ENCODE measurements at regions not wholly inside any gene's neighbourhood (a gene's known extent, or its start where the extent isn't known, plus 50 kb on each side); places are given as distances from the start of the nearest gene placed in this dataset.

DNA sequence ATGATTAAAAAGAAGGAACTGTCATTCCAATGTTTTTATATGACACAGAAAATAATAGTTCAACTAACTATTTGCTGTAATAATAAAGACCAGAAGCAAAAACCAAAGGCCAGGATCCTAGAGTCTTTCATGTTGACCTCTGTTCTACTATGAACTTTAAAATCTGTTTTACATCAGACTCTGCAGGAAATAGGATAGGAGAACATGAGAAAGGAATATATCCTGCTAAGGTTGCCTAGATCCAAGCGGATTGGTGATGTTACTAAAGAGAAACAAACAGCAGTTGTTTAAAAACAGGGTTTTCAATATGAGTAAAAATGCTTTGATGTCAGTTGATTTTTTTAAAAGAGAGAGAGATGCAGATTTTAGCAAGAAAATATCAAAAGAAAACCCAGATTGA, 549.6 kb downstream of the ZIC1 start:
- Histone ChIP-seq H3K36me3 (ENCODE audit: control insufficient read depth in 5 of 5, insufficient read depth in 5 of 5, low read length in 5 of 5) (no peaks in the 10 kb centered on the region), H3K4me3 (ENCODE audit: low read depth in 1 of 5, low read length in 5 of 5) (no peak overlapping the region), H3K9me3 (ENCODE audit: control insufficient read depth in 5 of 5, low read length in 5 of 5) (no peaks in the 10 kb centered on the region), H3K9ac (ENCODE audit: low read length in 5 of 5) (no peak overlapping the region), H3K27me3 (ENCODE audit: control insufficient read depth in 5 of 5, insufficient read depth in 4 of 5, low read length in 5 of 5) (no peaks in the 10 kb centered on the region), H3K27ac (ENCODE audit: low read depth, low read length) (no peak overlapping the region), H3K4me1 (ENCODE audit: control insufficient read depth in 5 of 5, insufficient read depth in 5 of 5, low read length in 5 of 5) (no peaks in the 10 kb centered on the region)

DNA sequence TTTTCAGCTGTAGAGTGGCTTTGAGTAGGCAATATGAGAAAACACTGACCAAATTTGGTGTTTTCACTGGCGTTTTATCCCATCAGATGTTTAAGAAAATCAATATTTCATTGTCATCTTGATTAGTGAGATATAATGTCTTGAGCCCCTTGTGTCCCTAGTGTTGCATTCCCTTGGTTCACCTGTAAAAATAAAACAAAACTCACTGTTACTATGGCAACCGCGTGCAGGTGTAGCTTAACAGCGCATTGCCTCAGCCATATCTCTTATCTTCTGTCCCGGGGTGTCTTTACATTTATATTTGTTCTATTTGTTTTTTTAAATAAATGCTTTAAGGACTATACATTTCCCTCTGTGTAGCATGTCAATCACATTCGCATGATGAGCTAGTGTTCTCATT, 551.6 kb downstream of the ZIC1 start:
- Histone ChIP-seq H3K36me3 (ENCODE audit: control insufficient read depth in 5 of 5, insufficient read depth in 5 of 5, low read length in 5 of 5) (no peaks in the 10 kb centered on the region), H3K9ac (ENCODE audit: low read length in 5 of 5) (no peak overlapping the region), H3K27me3 (ENCODE audit: control insufficient read depth in 5 of 5, insufficient read depth in 4 of 5, low read length in 5 of 5) (no peaks in the 10 kb centered on the region)

GRCh38 chr3:147962408-147963164, 553.4 kb downstream of the ZIC1 start:
- H3K4me1 ChIP-seq (ENCODE audit: control insufficient read depth in 5 of 5, insufficient read depth in 5 of 5, low read length in 5 of 5) = no peaks in the 10 kb centered on the region
- H3K9ac ChIP-seq (ENCODE audit: low read length in 5 of 5) = no peak overlapping the region
- no peak overlapping the region for H3K27ac ChIP-seq (ENCODE audit: low read depth, low read length)
- no peaks in the 10 kb centered on the region for H3K36me3 ChIP-seq (ENCODE audit: control insufficient read depth in 5 of 5, insufficient read depth in 5 of 5, low read length in 5 of 5)
- no peaks in the 10 kb centered on the region for H3K27me3 ChIP-seq (ENCODE audit: control insufficient read depth in 5 of 5, insufficient read depth in 4 of 5, low read length in 5 of 5)
- no peak overlapping the region for H3K4me3 ChIP-seq (ENCODE audit: low read depth in 1 of 5, low read length in 5 of 5)
- no peaks in the 10 kb centered on the region for H3K9me3 ChIP-seq (ENCODE audit: control insufficient read depth in 5 of 5, low read length in 5 of 5)

More for the DNA sequence above, 551.6 kb downstream of the ZIC1 start:
- Histone ChIP-seq H3K4me1 (ENCODE audit: control insufficient read depth in 5 of 5, insufficient read depth in 5 of 5, low read length in 5 of 5) (no peaks in the 10 kb centered on the region), H3K27ac (ENCODE audit: low read depth, low read length) (no peak overlapping the region), H3K9me3 (ENCODE audit: control insufficient read depth in 5 of 5, low read length in 5 of 5) (no peaks in the 10 kb centered on the region), H3K4me3 (ENCODE audit: low read depth in 1 of 5, low read length in 5 of 5) (no peak overlapping the region)

GRCh38 chr3:147963711-147964110, 554.5 kb downstream of the ZIC1 start:
- Histone ChIP-seq H3K9me3 (ENCODE audit: control insufficient read depth in 5 of 5, low read length in 5 of 5) (no peaks in the 10 kb centered on the region), H3K4me3 (ENCODE audit: low read depth in 1 of 5, low read length in 5 of 5) (no peak overlapping the region), H3K4me1 (ENCODE audit: control insufficient read depth in 5 of 5, insufficient read depth in 5 of 5, low read length in 5 of 5) (no peaks in the 10 kb centered on the region), H3K27me3 (ENCODE audit: control insufficient read depth in 5 of 5, insufficient read depth in 4 of 5, low read length in 5 of 5) (no peaks in the 10 kb centered on the region), H3K36me3 (ENCODE audit: control insufficient read depth in 5 of 5, insufficient read depth in 5 of 5, low read length in 5 of 5) (no peaks in the 10 kb centered on the region), H3K27ac (ENCODE audit: low read depth, low read length) (no peak overlapping the region), H3K9ac (ENCODE audit: low read length in 5 of 5) (no peak overlapping the region)

DNA sequence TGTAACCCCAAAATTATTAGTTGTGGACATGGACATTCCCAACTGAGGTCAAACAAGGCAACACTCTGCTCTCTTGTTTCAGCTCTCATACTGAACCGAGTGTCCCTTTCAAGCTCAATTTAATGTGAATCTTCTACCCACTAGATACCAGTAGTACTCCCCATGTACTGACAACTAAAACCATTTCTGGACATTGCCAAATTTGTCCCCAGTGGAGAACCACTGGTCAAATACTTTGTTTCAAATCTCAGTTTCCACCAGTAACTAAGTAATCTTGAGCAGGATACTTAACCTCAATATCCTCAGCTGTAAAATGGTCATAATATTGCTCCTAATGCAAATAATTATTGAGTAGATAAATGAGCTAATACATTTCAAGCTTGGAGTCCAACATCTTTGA, 566.0 kb downstream of the ZIC1 start:
- H3K27me3 ChIP-seq (ENCODE audit: control insufficient read depth in 5 of 5, insufficient read depth in 4 of 5, low read length in 5 of 5) = no peaks in the 10 kb centered on the region
- no peak overlapping the region for H3K27ac ChIP-seq (ENCODE audit: low read depth, low read length)
- no peaks in the 10 kb centered on the region for H3K36me3 ChIP-seq (ENCODE audit: control insufficient read depth in 5 of 5, insufficient read depth in 5 of 5, low read length in 5 of 5)

GRCh38 chr3:147977001-147977400, 567.8 kb downstream of the ZIC1 start:
- Histone ChIP-seq H3K27me3 (ENCODE audit: control insufficient read depth in 5 of 5, insufficient read depth in 4 of 5, low read length in 5 of 5) (no peaks in the 10 kb centered on the region), H3K36me3 (ENCODE audit: control insufficient read depth in 5 of 5, insufficient read depth in 5 of 5, low read length in 5 of 5) (no peaks in the 10 kb centered on the region), H3K9me3 (ENCODE audit: control insufficient read depth in 5 of 5, low read length in 5 of 5) (no peaks in the 10 kb centered on the region), H3K4me1 (ENCODE audit: control insufficient read depth in 5 of 5, insufficient read depth in 5 of 5, low read length in 5 of 5) (no peaks in the 10 kb centered on the region), H3K4me3 (ENCODE audit: low read depth in 1 of 5, low read length in 5 of 5) (no peak overlapping the region), H3K27ac (ENCODE audit: low read depth, low read length) (no peak overlapping the region), H3K9ac (ENCODE audit: low read length in 5 of 5) (no peak overlapping the region)

More for the DNA sequence above, 566.0 kb downstream of the ZIC1 start:
- H3K9me3 ChIP-seq (ENCODE audit: control insufficient read depth in 5 of 5, low read length in 5 of 5) = no peaks in the 10 kb centered on the region
- no peak overlapping the region for H3K9ac ChIP-seq (ENCODE audit: low read length in 5 of 5)
- H3K4me1 ChIP-seq (ENCODE audit: control insufficient read depth in 5 of 5, insufficient read depth in 5 of 5, low read length in 5 of 5) = no peaks in the 10 kb centered on the region
- no peak overlapping the region for H3K4me3 ChIP-seq (ENCODE audit: low read depth in 1 of 5, low read length in 5 of 5)

- no peak overlapping the region for H3K4me3 ChIP-seq (ENCODE audit: low read depth in 1 of 5, low read length in 5 of 5)
- H3K36me3 ChIP-seq (ENCODE audit: control insufficient read depth in 5 of 5, insufficient read depth in 5 of 5, low read length in 5 of 5) = no peaks in the 10 kb centered on the region
- H3K4me1 ChIP-seq (ENCODE audit: control insufficient read depth in 5 of 5, insufficient read depth in 5 of 5, low read length in 5 of 5) = no peaks in the 10 kb centered on the region
- H3K27ac ChIP-seq (ENCODE audit: low read depth, low read length) = no peak overlapping the region
- no peaks in the 10 kb centered on the region for H3K9me3 ChIP-seq (ENCODE audit: control insufficient read depth in 5 of 5, low read length in 5 of 5)
- H3K27me3 ChIP-seq (ENCODE audit: control insufficient read depth in 5 of 5, insufficient read depth in 4 of 5, low read length in 5 of 5) = no peaks in the 10 kb centered on the region
- no peak overlapping the region for H3K9ac ChIP-seq (ENCODE audit: low read length in 5 of 5)
These were observed 578.4 kb downstream of the ZIC1 start for GRCh38 chr3:147987549-147987948.

DNA sequence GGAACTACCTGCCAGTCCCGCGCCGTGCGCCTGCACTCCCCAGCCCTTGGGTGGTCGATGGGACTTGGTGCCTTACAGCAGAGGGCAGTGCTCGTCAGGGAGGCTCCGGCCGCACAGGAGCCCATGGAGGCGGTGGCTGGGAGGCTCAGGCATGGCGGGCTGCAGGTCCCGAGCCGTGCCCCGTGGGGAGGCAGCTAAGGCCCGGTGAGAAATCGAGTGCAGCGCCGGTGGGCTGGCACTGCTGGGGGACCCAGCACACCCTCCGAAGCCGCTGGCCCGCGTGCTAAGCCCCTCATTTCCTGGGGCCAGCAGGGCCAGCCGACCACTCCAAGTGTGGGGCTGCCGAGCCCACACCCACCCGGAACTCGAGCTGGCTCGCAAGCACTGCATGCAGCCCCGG, 580.2 kb downstream of the ZIC1 start:
- Histone ChIP-seq H3K27ac (ENCODE audit: low read depth, low read length) (no peak overlapping the region), H3K4me1 (ENCODE audit: control insufficient read depth in 5 of 5, insufficient read depth in 5 of 5, low read length in 5 of 5) (no peaks in the 10 kb centered on the region), H3K36me3 (ENCODE audit: control insufficient read depth in 5 of 5, insufficient read depth in 5 of 5, low read length in 5 of 5) (no peaks in the 10 kb centered on the region), H3K9me3 (ENCODE audit: control insufficient read depth in 5 of 5, low read length in 5 of 5) (no peaks in the 10 kb centered on the region), H3K9ac (ENCODE audit: low read length in 5 of 5) (no peak overlapping the region), H3K27me3 (ENCODE audit: control insufficient read depth in 5 of 5, insufficient read depth in 4 of 5, low read length in 5 of 5) (no peaks in the 10 kb centered on the region), H3K4me3 (ENCODE audit: low read depth in 1 of 5, low read length in 5 of 5) (no peak overlapping the region)

GRCh38 chr3:148002705-148003205, 593.6 kb downstream of the ZIC1 start:
- H3K9ac ChIP-seq (ENCODE audit: low read length in 5 of 5) = no peak overlapping the region
- no peaks in the 10 kb centered on the region for H3K4me1 ChIP-seq (ENCODE audit: control insufficient read depth in 5 of 5, insufficient read depth in 5 of 5, low read length in 5 of 5)
- H3K27me3 ChIP-seq (ENCODE audit: control insufficient read depth in 5 of 5, insufficient read depth in 4 of 5, low read length in 5 of 5) = no peaks in the 10 kb centered on the region
- H3K4me3 ChIP-seq (ENCODE audit: low read depth in 1 of 5, low read length in 5 of 5) = no peak overlapping the region
- no peak overlapping the region for H3K27ac ChIP-seq (ENCODE audit: low read depth, low read length)
- H3K36me3 ChIP-seq (ENCODE audit: control insufficient read depth in 5 of 5, insufficient read depth in 5 of 5, low read length in 5 of 5) = no peaks in the 10 kb centered on the region
- H3K9me3 ChIP-seq (ENCODE audit: control insufficient read depth in 5 of 5, low read length in 5 of 5) = peaks cover 0 to 3% (median 0%) of the 10 kb centered on the region in 5 donors

DNA sequence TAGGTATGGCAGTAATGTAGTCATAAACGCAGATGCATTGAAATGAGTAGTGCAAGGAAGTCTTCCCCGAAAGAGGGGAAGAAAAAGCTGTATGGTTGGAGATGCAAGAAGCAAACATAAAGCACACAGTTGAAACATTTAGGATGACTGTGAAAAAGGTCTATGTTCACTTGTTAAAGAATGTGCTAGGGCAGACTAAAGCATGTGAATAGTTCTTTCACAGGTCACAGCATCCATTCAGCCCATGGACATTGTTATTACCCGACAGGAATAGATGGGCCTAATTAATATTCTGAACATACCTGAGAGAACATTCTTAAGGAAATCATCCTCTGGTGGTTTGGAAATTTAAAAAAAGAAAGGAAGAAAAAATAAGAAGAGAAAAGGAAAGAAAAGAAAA, 595.2 kb downstream of the ZIC1 start:
- H3K4me1 ChIP-seq (ENCODE audit: control insufficient read depth in 5 of 5, insufficient read depth in 5 of 5, low read length in 5 of 5) = no peaks in the 10 kb centered on the region
- peaks cover 0 to 3% (median 0%) of the 10 kb centered on the region in 5 donors for H3K9me3 ChIP-seq (ENCODE audit: control insufficient read depth in 5 of 5, low read length in 5 of 5)
- H3K27me3 ChIP-seq (ENCODE audit: control insufficient read depth in 5 of 5, insufficient read depth in 4 of 5, low read length in 5 of 5) = no peaks in the 10 kb centered on the region
- no peak overlapping the region for H3K27ac ChIP-seq (ENCODE audit: low read depth, low read length)
- no peaks in the 10 kb centered on the region for H3K36me3 ChIP-seq (ENCODE audit: control insufficient read depth in 5 of 5, insufficient read depth in 5 of 5, low read length in 5 of 5)
- H3K9ac ChIP-seq (ENCODE audit: low read length in 5 of 5) = no peak overlapping the region
- H3K4me3 ChIP-seq (ENCODE audit: low read depth in 1 of 5, low read length in 5 of 5) = no peak overlapping the region
